ENCODE measurements at regions not wholly inside any gene's neighbourhood (a gene's known extent, or its start where the extent isn't known, plus 50 kb on each side); places are given as distances from the start of the nearest gene placed in this dataset.

DNA sequence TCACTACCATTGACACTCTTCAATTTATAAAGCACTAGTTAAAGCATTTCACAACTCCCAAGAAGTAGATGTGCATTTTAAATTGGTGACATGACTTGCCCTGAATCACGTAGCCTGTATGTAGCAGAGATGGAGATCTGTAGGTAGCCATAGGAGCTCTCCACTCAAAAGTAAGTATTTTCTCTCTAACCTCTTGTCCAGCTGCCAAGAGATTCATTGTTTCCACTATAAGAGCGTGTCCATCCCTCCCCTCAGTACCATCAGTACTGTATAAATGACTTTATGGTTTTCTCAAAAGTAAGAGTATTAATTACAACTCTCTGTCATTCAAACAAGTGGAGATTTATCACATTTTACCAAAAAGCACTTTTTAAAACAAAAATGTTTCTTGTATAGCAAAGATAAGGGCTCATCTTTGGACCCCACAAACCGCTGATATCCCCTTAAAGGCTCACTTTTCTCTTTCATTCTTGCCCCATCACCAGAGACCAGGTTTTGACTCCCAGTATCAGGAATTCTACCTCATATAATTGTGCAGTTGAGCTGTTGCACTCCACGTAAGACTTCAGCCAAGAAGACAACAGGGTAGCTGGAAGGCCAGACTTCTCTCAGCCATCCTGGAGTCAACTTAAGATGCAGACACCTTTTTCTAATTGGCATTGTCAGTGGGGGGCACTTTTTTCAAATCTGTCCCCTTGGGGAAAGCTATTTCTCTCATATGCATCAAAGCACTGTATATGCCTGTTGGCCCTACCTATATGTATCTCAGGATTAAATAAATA, 78.0 kb upstream of the GALNT5 start:
- Histone ChIP-seq H3K4me1 (ENCODE audit: control insufficient read depth in 5 of 5, insufficient read depth in 5 of 5, low read length in 5 of 5) (peaks cover under 1 to 14% (median 7%) of the 10 kb centered on the region in 5 donors), H3K4me3 (ENCODE audit: low read depth in 1 of 5, low read length in 5 of 5) (no peak overlapping the region), H3K36me3 (ENCODE audit: control insufficient read depth in 5 of 5, insufficient read depth in 5 of 5, low read length in 5 of 5) (no peaks in the 10 kb centered on the region), H3K9ac (ENCODE audit: low read length in 5 of 5) (no peak overlapping the region), H3K27ac (ENCODE audit: low read depth, low read length) (no peak overlapping the region), H3K9me3 (ENCODE audit: control insufficient read depth in 5 of 5, low read length in 5 of 5) (no peaks in the 10 kb centered on the region), H3K27me3 (ENCODE audit: control insufficient read depth in 5 of 5, insufficient read depth in 4 of 5, low read length in 5 of 5) (no peaks in the 10 kb centered on the region)

DNA sequence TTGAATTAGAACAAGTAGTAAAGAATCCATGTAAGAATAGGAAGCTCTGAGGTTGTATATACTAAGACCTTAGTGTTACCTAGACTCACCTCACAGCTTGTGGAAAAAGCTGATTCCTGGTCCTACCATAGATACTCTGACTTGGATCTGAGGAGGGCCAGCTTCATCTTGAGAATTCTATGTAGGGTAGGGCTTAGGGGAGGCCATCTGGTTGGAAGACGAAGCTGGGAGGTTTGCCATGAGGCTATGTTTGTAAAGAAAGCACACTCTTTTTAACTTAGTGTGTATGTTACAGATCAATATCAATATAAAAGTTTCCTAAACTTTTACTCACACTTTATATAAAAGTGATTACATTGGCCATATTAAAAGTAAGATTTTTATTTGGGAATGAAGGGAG, 77.1 kb upstream of the GALNT5 start:
- H3K27me3 ChIP-seq (ENCODE audit: control insufficient read depth in 5 of 5, insufficient read depth in 4 of 5, low read length in 5 of 5), result no peaks in the 10 kb centered on the region
- H3K4me3 ChIP-seq (ENCODE audit: low read depth in 1 of 5, low read length in 5 of 5), result no peak overlapping the region
- H3K4me1 ChIP-seq (ENCODE audit: control insufficient read depth in 5 of 5, insufficient read depth in 5 of 5, low read length in 5 of 5), result peaks cover 0 to 14% (median 6%) of the 10 kb centered on the region in 5 donors
- H3K9ac ChIP-seq (ENCODE audit: low read length in 5 of 5), result no peak overlapping the region
- no peak overlapping the region for H3K27ac ChIP-seq (ENCODE audit: low read depth, low read length)
- H3K36me3 ChIP-seq (ENCODE audit: control insufficient read depth in 5 of 5, insufficient read depth in 5 of 5, low read length in 5 of 5), result no peaks in the 10 kb centered on the region
- H3K9me3 ChIP-seq (ENCODE audit: control insufficient read depth in 5 of 5, low read length in 5 of 5), result no peaks in the 10 kb centered on the region

DNA sequence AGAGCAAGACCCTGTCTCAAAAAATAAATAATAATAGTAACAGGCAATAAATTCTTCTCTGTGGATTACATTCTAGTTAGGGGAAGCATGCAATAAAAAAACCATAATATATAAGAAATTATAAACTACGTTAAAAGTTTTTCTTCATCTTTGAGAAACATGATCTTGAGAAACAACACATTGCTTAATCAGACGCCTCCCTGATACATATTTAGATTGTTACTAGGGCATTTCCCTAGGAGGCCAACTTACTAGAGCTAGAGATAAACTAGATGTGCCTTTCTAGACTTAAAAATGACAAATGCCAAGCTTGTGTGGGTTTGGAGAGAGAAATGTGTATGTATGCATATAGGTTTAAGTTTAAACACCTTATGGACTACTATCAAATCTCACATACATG, 76.3 kb upstream of the GALNT5 start:
- no peak overlapping the region for H3K4me3 ChIP-seq (ENCODE audit: low read depth in 1 of 5, low read length in 5 of 5)
- H3K36me3 ChIP-seq (ENCODE audit: control insufficient read depth in 5 of 5, insufficient read depth in 5 of 5, low read length in 5 of 5), result no peaks in the 10 kb centered on the region
- peaks cover 0 to 14% (median 6%) of the 10 kb centered on the region in 5 donors for H3K4me1 ChIP-seq (ENCODE audit: control insufficient read depth in 5 of 5, insufficient read depth in 5 of 5, low read length in 5 of 5)
- no peak overlapping the region for H3K27ac ChIP-seq (ENCODE audit: low read depth, low read length)
- H3K9ac ChIP-seq (ENCODE audit: low read length in 5 of 5), result no peak overlapping the region
- H3K27me3 ChIP-seq (ENCODE audit: control insufficient read depth in 5 of 5, insufficient read depth in 4 of 5, low read length in 5 of 5), result no peaks in the 10 kb centered on the region
- H3K9me3 ChIP-seq (ENCODE audit: control insufficient read depth in 5 of 5, low read length in 5 of 5), result no peaks in the 10 kb centered on the region

DNA sequence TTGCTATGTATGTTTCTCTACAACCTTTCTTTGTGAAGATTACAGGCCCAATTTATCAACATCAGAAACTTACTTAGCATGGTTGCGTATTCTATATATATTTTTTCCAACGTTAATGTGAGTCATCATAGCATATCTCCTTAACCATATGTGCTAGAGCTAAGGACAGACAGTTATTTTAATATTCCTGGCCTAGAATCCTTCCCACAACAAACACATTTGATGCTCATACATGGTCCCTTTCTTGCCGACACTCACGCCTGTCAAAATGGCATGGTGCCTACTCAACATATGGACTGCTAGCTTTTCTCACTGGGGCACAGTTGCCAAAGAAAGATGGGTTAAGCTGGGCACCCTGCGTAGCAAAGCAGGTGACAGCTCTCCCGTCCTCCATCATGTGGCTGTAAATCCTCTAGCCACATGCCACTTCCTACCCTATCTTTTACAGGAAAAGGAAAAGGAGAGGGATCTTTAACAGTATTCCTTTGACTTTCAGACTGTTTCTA, 75.2 kb upstream of the GALNT5 start:
- no peak overlapping the region for H3K4me3 ChIP-seq (ENCODE audit: low read depth in 1 of 5, low read length in 5 of 5)
- no peak overlapping the region for H3K27ac ChIP-seq (ENCODE audit: low read depth, low read length)
- H3K36me3 ChIP-seq (ENCODE audit: control insufficient read depth in 5 of 5, insufficient read depth in 5 of 5, low read length in 5 of 5), result no peaks in the 10 kb centered on the region
- no peak overlapping the region for H3K9ac ChIP-seq (ENCODE audit: low read length in 5 of 5)
- no peaks in the 10 kb centered on the region for H3K9me3 ChIP-seq (ENCODE audit: control insufficient read depth in 5 of 5, low read length in 5 of 5)
- H3K4me1 ChIP-seq (ENCODE audit: control insufficient read depth in 5 of 5, insufficient read depth in 5 of 5, low read length in 5 of 5), result peaks cover 0 to 14% (median 6%) of the 10 kb centered on the region in 5 donors
- no peaks in the 10 kb centered on the region for H3K27me3 ChIP-seq (ENCODE audit: control insufficient read depth in 5 of 5, insufficient read depth in 4 of 5, low read length in 5 of 5)

DNA sequence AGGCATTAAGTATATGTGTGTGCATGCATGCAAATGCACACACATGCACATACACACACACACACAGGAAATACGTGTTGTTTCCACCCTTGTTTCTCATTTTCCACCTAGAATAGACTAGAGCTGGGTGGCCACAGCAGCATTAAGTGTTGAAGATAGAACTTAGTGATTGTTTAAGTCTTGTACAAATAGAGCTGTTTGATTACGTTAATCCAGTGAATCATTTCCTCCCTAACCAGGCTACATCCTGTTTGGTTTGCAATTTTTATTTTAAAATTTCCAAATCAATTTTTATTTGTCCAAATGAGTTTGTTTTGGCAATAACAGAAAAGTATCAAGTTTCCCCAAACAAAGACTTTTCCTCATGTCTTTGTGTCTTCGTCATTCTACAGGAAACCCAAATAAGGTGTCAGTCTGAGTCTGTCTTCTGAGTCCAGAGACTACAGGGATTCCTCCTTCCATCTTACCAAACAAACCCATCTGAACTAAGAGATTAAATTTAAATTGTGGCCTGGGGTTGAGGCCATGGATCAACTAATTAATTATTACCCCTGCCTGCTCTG, 74.6 kb upstream of the GALNT5 start:
- H3K4me3 ChIP-seq (ENCODE audit: low read depth in 1 of 5, low read length in 5 of 5), result no peak overlapping the region
- H3K36me3 ChIP-seq (ENCODE audit: control insufficient read depth in 5 of 5, insufficient read depth in 5 of 5, low read length in 5 of 5), result no peaks in the 10 kb centered on the region
- H3K9ac ChIP-seq (ENCODE audit: low read length in 5 of 5), result no peak overlapping the region
- no peaks in the 10 kb centered on the region for H3K9me3 ChIP-seq (ENCODE audit: control insufficient read depth in 5 of 5, low read length in 5 of 5)
- H3K4me1 ChIP-seq (ENCODE audit: control insufficient read depth in 5 of 5, insufficient read depth in 5 of 5, low read length in 5 of 5), result peaks cover 0 to 14% (median 6%) of the 10 kb centered on the region in 5 donors
- no peak overlapping the region for H3K27ac ChIP-seq (ENCODE audit: low read depth, low read length)
- no peaks in the 10 kb centered on the region for H3K27me3 ChIP-seq (ENCODE audit: control insufficient read depth in 5 of 5, insufficient read depth in 4 of 5, low read length in 5 of 5)

DNA sequence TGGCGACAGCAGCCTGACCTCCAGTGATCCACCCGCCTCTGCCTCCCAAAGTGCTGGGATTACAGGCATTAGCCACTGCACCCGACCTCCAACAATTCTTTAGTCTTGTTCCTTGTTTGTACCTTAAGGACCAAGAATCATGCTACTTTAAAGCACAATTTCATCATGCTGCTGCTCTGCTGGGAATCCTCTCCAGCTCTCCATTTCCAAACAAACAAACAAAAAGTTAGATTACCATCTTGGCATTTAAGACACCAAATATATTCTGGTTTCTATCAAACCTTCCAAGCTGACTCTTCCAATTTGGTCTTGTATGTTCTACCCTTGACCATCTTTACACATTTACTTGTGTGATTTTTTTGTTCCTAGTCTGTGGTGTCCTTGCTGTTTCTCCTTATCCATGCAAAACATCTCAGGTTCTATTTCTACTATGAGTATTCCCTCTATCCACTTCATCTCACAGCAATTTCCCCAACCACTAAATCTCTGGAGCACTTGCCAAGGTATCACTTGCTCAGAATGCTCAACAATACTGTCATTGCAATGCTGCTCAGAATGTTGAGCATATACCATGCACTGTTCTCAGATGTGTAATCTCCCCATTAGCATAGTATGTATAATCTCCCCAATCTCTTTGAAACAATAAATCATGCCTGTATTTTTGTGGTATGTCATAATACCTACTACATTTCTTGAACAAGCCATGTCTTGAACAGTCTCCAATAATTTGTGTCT, 73.2 kb upstream of the GALNT5 start:
- Histone ChIP-seq H3K4me1 (ENCODE audit: control insufficient read depth in 5 of 5, insufficient read depth in 5 of 5, low read length in 5 of 5) (peaks cover 0 to 14% (median 6%) of the 10 kb centered on the region in 5 donors), H3K4me3 (ENCODE audit: low read depth in 1 of 5, low read length in 5 of 5) (no peak overlapping the region), H3K27me3 (ENCODE audit: control insufficient read depth in 5 of 5, insufficient read depth in 4 of 5, low read length in 5 of 5) (no peaks in the 10 kb centered on the region), H3K36me3 (ENCODE audit: control insufficient read depth in 5 of 5, insufficient read depth in 5 of 5, low read length in 5 of 5) (no peaks in the 10 kb centered on the region), H3K9me3 (ENCODE audit: control insufficient read depth in 5 of 5, low read length in 5 of 5) (no peaks in the 10 kb centered on the region), H3K9ac (ENCODE audit: low read length in 5 of 5) (no peak overlapping the region), H3K27ac (ENCODE audit: low read depth, low read length) (no peak overlapping the region)

DNA sequence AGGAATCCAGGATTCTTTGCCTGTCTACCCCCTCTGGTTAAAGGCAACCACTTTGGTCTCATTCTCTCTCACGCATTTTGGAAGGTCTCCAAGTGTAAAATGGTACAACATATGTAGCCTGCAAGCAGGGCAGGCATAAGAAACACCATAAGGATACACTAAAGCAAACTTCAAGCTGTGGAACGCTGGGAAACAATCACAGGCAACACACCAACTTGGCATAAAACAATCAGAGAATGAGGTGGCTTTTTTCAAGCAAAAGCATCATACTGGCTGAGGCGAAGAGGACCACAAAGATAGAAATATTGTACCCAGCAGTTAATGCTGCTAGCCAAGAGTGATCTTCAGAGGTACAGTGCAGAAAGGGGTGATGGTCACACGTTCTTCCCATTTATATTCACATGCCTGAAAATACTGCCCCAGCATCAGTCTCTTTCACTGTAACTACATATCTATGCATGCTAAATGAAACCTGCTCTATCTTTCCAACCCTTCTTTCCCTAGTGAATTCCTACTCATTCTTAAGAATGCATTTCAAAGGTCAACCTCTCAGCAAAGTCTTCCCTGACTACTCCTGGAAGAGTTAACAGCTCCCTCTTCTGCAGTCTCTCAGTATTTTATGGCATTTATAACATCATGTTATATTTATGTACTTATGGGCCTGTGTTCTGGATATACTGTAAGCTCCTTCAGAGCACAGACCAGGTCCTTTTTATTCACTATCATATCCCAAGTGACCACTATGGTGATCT, 71.9 kb upstream of the GALNT5 start:
- Histone ChIP-seq H3K9me3 (ENCODE audit: control insufficient read depth in 5 of 5, low read length in 5 of 5) (no peaks in the 10 kb centered on the region), H3K27me3 (ENCODE audit: control insufficient read depth in 5 of 5, insufficient read depth in 4 of 5, low read length in 5 of 5) (no peaks in the 10 kb centered on the region), H3K4me3 (ENCODE audit: low read depth in 1 of 5, low read length in 5 of 5) (no peak overlapping the region), H3K9ac (ENCODE audit: low read length in 5 of 5) (no peak overlapping the region), H3K4me1 (ENCODE audit: control insufficient read depth in 5 of 5, insufficient read depth in 5 of 5, low read length in 5 of 5) (peaks cover 0 to 14% (median 6%) of the 10 kb centered on the region in 5 donors), H3K27ac (ENCODE audit: low read depth, low read length) (no peak overlapping the region), H3K36me3 (ENCODE audit: control insufficient read depth in 5 of 5, insufficient read depth in 5 of 5, low read length in 5 of 5) (no peaks in the 10 kb centered on the region)

DNA sequence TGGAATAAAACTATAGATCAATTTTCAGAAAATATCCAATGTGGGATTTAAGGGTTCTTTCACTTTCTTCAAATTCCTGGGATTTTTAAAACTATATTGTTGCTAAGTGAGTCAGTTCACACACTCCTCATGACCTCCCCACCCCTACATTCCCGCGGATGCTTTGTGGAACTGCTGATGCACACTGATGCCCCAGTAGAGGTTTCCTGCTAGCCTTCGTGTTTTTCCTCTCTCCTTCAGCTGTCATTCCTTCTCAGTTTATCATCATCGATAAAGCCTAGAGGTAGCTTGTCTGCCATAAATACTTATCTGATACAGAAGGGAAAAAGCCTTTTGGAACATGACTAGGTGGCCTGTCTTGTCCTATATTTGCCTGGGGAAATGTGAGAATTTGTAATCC, 67.4 kb upstream of the GALNT5 start:
- Histone ChIP-seq H3K9me3 (ENCODE audit: control insufficient read depth in 5 of 5, low read length in 5 of 5) (no peaks in the 10 kb centered on the region), H3K27me3 (ENCODE audit: control insufficient read depth in 5 of 5, insufficient read depth in 4 of 5, low read length in 5 of 5) (no peaks in the 10 kb centered on the region), H3K4me3 (ENCODE audit: low read depth in 1 of 5, low read length in 5 of 5) (no peak overlapping the region), H3K27ac (ENCODE audit: low read depth, low read length) (no peak overlapping the region), H3K9ac (ENCODE audit: low read length in 5 of 5) (no peak overlapping the region), H3K4me1 (ENCODE audit: control insufficient read depth in 5 of 5, insufficient read depth in 5 of 5, low read length in 5 of 5) (peaks cover 0 to 4% (median 0%) of the 10 kb centered on the region in 5 donors), H3K36me3 (ENCODE audit: control insufficient read depth in 5 of 5, insufficient read depth in 5 of 5, low read length in 5 of 5) (no peaks in the 10 kb centered on the region)

DNA sequence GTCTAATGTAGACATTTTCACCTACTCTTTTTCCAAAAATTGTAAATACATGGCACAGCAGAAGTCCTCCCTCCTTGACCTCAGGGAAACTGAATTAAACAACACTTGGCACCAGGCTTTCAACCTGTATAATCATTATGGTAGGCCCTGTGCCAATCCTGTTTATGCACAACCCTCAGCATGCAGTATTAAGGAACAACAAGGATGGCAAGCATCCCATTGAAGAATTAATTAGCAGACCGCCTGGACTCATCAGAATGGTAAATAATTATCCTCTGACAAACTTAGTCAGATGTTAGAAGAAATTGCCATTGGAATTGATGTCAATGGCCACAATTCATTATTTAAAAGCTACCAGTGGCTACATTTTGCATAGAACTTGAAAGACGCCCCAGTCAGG, 66.3 kb upstream of the GALNT5 start:
- H3K27ac ChIP-seq (ENCODE audit: low read depth, low read length), result no peak overlapping the region
- H3K9ac ChIP-seq (ENCODE audit: low read length in 5 of 5), result no peak overlapping the region
- no peaks in the 10 kb centered on the region for H3K9me3 ChIP-seq (ENCODE audit: control insufficient read depth in 5 of 5, low read length in 5 of 5)
- no peaks in the 10 kb centered on the region for H3K36me3 ChIP-seq (ENCODE audit: control insufficient read depth in 5 of 5, insufficient read depth in 5 of 5, low read length in 5 of 5)
- H3K4me3 ChIP-seq (ENCODE audit: low read depth in 1 of 5, low read length in 5 of 5), result no peak overlapping the region
- no peaks in the 10 kb centered on the region for H3K27me3 ChIP-seq (ENCODE audit: control insufficient read depth in 5 of 5, insufficient read depth in 4 of 5, low read length in 5 of 5)
- peaks cover 0 to 4% (median 0%) of the 10 kb centered on the region in 5 donors for H3K4me1 ChIP-seq (ENCODE audit: control insufficient read depth in 5 of 5, insufficient read depth in 5 of 5, low read length in 5 of 5)

Measured in subcutaneous abdominal adipose tissue (tissue), 5 donors.